ENCODE measurements at regions not wholly inside any gene's neighbourhood (a gene's known extent, or its start where the extent isn't known, plus 50 kb on each side); places are given as distances from the start of the nearest gene placed in this dataset.

DNA sequence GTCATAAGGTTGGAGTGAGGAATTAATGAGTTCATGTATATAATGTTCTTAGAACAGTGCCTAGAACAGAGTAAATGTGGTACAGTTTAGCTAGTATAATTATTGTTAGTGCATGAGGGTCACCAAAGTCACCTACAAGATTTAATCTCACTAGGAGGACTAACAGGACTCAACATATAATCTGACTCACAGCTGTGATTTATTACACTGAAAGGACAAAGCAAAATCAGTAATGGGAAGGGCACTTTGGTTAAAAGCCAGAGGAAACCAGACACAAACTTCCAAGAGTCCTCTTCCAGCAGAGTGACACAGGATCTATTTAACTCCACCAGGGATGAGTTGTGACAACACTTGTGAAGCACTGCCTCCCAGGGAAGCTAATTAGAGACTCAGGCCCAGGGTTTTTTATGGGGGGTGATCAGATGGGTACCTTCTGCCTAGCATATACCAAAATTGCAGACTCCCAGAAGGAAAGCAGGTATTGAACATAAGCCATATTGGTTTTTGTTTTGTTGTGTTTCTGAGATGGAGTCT, 341.2 kb upstream of the DACH1 start:
- no peak for DNase-seq

DNA sequence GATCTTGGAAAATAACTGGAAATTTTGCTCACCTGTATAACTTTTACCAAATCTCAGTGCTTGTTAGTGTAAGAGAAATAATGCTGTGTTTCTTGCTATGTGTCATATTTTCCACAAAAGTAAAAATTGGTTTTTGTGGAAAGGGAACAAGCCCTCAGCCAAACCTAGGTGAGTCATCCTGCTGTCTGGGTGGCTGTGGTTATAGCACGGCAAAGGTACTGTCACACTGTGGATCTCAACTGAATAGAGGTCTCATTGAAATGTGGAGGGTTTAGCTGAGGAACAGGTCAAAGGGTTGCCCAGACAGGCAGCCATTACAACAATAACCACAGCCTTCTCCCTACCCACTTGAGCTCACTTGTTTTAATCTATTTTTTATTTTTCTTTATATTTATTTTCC, 338.8 kb upstream of the DACH1 start:
- DNase-seq, result no peak

DNA sequence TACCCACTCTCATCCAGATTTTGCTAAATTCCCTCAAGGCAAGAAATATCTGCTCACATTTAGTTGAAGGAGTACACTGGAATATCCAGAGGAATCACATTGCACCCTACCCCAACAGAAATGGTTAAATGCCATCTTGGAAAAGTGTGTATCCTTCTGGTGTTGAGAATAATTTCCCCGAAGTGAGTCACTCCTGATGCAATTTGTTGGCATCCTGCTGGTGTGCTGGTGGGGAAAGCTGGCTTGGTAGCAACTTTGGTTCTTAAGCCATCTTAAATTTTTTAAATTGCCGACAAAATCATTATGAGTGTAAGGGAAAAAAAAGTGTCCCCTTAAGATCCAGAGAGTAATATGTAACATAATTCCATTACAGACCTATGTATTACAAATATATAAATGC, 337.3 kb upstream of the DACH1 start:
- no peak for DNase-seq

DNA sequence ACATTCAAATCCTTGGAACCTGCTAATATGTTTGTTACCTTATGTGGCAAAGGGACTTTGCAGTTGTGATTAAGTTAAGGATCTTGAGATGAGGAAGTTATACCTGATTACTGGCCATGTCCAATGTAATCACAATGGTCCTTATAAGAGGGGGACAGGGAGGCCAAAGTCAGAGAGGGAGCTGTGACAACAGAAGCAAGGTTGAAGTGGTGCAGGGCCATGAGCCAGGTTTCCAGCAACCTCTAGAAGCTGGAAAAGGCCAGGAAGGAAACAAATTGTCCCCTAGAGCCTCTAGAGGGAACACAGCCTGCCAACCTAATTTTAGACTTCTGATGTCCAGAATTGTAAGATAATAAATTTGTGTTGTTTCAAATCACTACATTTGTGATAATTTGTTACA, 334.7 kb upstream of the DACH1 start:
- no peak for DNase-seq

DNA sequence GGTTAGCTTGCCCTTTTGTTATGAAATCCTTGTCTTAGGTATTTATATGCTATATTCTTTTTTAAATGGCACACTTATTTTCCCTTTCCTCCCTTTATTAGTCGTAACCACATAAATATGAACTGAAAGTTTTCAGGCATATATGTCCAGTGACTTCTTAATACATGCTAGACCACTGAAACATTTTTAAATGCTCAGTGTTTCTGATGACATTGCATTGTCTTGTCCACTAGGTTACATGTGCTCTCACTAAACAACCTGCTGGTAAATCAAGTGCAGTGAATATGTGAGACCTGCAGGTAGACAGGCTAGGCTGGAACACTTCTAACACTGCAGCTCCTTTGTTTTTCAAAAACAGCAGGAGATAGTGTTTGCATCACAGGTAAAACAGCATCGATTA, 332.6 kb upstream of the DACH1 start:
- DNase-seq, result no peak

DNA sequence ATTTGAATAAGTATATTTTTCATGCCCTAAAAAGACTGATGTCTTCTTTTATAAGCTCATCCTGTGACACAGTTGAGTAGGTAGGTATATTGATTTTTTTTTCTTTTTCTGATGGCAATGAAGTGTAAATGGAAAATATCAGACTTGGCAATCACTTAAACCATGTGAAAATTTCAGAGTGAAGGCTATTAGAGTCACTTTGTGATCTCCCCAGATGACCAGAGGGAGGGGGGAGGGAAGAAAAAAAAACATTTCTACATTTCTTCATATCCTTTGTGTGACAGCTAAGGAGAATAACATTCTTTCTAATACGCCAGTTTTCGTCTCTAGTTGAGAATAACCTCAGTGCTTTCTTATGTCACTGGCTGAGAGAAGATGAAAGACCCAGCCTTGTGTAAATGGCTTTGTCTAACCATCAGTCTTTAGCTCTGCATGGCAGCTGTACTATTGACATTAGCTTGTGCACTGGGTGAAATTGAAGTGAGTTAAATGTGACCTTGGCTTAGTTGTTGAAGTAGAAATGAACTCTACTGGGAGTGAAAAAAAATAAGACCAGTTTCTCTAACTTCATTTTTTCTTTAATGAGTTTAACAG, 332.1 kb upstream of the DACH1 start:
- no peak for DNase-seq

DNA sequence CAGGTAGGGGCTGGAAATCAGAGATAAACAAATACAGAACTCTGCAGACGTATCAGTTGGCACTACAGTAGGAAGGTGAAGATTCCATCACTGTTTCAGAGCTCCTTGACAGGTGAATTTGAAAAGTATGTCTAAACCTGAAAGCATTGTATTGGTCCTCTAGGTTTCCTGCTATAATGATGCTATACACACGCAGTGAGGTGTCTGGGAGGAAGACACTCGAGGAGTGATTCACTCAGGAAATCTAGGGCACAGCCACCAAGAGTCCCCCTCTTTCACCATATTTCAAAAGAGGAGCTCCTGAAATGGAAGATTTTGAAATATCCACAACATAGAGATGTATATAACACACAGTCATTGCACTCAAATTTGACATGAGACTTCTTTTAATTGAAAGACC, 331.0 kb upstream of the DACH1 start:
- DNase-seq, result no peak

DNA sequence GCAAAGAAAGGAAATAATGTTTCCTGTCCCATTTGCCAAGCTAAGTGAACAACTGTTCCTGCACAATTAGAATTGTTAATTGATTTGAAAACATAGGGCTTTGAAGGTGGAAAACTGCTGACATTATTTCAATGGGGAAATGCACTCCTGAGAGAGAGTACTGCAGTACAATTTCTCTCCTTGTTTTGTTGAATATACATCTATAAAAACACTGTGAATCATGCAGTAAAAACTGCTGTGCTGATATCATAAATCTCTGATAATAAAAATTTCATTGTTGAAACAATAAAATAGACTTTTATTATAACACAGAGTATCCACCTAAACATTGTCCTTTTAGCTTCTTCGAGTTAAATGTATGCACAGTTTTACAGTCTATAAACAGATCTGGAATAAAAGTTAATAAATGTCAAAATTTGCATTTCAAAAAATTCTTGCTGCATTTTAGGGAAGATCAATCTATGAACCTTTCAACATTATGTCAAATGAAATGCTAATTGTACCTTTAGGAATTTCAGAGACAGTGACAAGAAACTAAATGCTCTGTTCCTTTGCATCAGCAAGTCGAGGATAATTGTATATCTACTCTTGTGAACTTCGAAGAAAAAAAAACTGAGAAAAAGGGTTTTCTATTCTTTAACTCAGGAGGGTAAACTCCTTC, 328.2 kb upstream of the DACH1 start:
- no peak for DNase-seq

DNA sequence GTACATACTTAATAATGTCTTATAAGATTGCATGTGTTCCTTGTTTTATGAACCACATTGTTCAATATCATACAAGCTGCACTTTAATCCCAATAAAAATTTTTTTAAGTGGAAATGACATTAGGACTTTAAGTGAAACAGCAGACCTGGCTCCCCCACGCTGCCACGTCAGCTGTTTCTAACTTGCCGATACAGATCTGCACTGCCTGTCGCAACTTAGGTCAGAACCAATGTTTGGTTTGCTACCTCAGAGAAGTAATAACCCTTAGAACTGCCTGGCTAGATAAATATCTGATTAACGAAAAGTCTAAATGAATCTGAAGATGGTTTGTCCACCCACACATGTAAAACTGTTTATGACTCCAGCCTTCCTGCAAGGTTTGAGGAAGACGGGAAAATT, 327.5 kb upstream of the DACH1 start:
- DNase-seq, result no peak

DNA sequence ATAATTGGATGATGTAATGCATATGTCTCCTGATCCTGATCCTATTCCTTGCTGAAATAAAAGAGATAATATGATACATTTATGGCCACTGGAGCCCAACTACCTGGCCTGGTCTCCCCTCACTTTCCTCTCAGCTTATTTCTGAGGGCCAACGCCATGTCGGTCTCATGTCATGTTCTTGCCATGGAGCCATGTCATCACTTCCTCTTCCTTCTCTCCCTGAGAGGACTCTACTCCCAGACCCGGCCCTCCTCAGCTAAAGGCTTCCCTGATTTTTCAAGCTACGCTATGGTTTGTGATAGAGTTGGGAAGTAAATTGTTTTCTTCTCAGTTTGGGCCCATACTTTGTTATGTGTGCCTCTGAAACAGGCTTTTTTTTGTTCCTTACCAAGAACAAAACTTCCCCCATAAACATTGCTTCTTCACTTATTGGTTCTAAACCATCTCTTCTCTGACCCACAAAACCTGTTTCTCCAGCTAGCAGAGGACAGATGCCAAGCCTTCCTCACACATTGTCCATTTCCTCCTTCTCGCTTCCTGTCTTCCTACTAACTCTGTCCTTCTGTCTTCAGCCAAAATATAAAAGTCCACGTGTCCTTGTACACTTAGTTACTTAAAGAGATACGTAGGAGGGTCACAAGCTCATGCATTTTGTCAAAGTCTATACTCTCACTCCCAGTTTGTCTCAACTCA, 319.9 kb upstream of the DACH1 start:
- no peak for DNase-seq

DNA sequence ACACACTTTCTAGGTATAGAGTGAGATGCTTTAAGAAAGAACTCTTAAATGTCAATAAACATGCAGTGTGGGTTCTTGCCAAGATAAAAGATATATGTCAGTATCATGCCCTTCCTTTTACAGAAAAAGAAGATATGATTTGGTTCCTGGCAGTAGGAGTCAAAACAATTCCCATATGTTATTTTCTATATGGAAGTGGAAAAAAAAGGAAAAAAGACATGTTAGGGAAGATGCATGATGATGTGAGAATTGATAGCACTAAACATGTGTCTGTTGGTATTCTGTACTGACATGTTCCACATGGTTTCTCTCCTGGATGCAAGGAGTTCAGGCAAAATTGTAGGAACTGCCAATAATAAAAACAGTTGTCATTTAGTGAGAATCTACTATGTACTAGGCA, 318.8 kb upstream of the DACH1 start:
- DNase-seq, result no peak

DNA sequence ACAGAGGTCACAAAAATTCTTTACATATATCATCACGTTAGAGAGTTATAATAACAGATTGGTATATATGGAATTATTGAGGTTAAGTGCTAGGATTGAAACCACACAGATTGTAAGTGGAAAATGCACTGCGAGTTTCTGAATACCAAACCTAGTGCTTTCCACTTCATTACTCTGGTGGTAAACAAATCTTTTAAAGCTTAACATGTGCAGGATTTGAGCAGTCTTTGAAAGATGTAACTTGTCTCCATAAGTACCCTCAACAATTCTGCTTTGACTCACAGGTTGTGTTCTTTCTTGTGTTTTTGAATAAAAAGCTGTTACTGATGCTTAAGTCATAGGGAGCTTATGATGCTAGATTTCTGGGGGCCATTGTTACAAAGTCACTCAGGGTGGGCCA, 314.7 kb upstream of the DACH1 start:
- no peak for DNase-seq

DNA sequence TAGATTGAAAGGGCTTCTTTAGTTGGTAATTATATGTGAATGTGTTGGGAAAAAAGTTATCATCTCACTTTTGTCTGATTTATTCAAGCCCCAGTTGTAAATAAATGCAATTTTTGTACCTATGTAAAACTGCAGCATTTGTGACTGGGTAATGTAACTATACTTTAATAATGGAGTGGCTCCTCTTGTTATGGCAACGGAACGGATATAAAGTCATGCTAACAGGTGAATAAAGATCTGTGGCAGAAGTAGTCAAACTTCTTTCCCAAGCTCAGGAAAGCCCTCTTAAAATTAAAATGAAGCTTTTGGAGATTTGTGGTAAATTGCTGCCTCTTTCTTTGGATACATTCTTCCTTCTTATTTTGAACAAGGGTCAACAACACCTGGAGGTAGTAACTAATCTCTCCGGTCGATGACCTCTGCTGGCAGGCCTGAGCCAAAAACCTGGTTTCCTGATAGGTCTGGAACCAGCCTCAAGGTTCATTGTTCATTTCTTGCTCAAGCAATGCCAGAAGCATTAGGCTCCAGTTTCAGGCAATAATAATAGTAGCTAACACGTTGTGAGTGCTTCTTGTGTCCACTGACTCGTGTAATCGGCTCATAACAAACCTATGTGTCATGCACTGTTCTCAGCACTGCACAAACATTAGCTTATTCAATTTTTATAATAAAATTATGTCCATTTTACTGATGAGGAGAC, 313.4 kb upstream of the DACH1 start:
- DNase-seq, result no peak

DNA sequence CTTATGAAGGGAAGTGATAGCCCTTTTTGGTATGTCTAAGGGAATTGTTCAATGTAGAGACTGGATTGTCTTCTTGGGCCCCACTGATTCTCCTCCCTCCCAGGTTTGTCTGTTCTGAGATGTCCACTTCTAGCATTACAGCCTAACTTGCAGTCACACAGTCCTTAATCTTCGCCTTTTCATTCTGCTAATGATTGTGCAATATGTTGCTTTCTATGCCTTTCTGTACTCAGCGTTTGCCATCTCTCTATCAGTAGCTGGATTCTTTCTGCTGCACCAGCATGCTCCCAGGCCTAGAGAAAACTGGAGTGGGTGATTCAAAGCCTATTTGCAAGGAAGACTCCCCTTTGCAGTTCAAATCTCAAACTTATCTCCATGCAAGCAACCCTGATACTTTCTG, 307.5 kb upstream of the DACH1 start:
- no peak for DNase-seq

DNA sequence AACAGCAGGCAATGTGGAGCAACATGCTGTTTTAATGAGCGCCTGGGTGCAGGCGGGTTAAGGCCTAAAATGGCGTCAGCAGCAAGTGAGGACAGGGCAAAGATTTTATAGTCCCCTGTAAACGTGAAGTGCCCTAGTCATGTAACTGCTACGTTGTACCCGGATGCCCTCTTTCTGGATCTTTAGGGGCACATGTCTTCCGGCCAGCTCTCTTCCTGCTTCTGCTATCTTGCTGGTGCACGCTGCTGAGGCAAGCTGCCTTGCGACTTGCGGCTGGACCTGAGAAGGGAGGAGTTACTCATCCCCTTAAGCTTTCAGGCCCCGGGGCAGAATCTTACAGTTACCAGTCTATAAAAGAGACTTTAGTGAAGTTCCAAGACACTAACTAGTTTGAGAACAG, 303.6 kb upstream of the DACH1 start:
- DNase-seq, result no peak

DNA sequence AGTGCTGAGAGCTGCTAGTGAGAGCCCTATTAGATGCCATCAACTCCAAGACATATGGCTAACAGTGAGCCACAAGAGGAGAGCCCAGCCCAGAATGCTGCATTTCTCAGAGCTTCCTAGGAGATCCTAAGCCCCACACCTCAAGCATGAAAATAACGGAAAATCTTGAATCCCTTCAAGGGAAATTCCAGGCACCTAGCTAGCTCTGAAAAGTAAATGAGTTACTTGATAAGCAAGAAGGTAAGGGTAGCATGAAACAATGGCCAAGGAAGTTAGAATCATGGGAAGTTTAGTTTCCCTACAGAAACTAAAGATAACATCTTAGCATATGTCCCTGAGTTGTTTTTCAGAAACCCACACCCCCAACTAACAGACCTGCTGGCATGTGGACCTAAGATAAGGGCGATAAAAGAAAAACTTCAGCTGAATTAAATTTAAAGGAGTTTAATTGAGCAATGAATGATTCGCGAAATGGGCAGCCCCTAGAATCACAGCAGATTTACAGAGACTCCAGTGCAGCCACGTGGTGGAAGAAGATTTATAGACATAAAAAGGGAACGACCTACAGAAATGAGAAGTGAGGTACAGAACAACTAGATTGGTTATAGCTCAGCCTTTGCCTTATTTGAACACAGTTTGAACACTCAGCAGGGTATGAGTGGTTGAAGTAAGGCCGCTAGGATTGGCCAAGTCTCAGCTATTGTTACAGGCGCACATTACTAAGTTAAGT, 301.3 kb upstream of the DACH1 start:
- no peak for DNase-seq

DNA sequence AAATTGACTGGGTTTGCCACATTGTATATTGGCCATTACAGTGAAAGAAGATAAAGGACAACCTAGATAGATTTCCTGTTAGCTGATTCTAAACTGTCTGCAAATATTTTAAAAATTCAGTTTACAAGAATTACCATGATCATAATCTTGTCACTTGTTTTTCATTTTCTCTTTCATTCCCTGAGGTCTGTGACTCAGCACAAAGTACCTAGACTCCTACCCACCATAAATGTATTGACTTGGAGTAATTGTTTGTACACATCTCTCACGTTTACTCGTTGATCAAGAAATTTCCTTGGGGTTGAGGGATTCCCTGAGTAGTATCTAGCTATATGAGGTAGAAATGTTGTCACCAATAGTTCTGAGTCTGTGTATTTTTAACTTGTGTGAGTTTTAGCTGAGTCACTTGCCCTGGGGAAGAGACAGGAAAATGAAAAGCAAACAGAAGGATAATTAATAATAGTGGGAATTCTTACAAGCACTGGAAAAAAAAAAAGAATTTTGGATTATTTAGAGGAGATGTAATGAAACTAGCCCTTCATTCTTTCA, 299.2 kb upstream of the DACH1 start:
- no peak for DNase-seq

DNA sequence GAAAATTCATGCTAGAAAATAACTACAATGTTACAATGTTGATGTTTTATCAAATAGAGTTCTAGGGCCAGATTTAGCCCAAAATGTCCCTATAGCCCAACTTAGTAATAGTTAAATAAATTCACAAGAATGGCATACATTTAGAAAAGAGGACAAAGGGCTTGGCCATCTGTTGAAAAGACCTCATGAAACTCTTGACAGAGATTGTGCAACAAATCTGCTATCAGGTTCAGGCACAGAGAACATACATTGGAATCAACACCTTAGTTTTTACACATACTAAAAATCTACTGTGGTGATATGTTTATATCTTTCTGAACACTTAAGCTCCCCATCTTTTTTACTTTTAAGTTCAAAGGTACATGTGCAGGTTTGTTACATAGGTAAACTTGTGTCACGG, 298.3 kb upstream of the DACH1 start:
- DNase-seq, result no peak

DNA sequence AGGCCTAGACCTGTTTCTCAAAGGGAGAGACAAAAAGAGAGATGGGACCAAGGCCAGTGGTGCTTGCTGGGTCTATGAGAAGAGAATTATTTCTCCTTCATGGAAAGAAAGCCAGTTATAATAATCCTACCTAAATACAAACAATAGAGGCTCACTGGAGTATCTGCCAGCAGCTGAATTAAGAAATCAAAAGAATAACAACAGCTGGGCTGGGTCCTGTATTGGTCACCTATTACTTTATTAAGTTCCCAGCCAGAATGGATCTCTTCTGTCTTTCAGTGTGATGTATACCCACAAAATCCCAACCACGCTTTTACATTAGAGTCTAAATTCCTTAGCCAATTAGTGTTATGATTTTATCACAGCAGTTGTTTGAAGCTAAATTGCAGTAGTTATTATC, 297.8 kb upstream of the DACH1 start:
- DNase-seq, result no peak

DNA sequence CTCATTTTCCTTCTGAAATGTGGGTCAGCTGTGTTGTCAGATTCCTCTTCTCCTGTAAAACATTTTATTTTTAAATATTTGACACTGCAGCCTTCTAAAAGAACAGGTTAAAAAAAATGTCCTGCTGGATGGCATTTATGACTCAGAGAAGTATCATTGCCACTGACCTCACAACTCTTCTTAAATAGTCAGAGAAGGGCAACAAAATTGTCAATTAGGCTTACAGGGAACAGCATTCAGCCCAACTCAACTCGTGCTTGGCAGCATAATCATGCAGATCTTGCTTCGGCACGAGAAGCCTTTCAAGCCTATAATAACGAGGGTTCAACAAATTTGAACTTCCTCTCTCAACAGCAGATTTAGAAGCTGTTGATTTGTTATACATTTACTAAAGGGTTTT, 296.7 kb upstream of the DACH1 start:
- DNase-seq, result no peak

DNA sequence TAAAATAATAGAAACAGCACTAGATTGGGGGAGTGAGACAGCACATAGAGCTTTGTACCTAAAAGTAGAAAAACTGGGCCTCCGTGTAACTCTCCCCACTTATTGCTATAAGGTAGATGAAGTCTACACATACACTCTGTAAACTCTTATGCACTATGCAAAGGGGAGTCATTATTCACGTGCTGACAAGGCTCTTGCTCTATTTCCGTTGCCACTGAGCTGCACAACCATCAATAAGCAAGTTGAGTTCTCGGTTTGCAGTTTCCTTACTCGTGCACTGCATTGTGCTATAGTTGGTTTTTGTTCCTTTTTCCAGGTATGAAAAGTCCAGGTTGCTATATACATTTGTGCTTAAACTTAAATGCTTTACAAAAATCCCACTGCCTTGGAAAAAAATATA, 294.0 kb upstream of the DACH1 start:
- DNase-seq, result no peak

DNA sequence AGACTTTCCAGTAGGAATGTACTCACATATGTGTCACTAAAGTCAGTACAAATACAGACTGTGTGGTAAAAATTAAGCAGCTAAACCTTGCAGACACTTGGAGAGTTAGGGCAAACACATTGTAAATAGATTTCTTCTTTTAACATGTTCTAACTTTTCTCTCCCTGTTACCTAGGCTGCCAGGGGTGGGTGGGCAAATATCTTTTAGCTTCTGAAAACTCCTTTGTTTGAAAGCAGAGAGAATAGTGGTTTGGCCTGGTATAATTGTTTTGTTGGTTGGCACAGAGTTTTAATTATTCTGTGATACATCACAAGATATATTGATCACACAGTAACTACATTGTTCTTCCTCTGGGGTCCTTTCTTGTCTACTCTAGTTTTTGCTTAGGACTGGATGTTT, 289.8 kb upstream of the DACH1 start:
- no peak for DNase-seq

DNA sequence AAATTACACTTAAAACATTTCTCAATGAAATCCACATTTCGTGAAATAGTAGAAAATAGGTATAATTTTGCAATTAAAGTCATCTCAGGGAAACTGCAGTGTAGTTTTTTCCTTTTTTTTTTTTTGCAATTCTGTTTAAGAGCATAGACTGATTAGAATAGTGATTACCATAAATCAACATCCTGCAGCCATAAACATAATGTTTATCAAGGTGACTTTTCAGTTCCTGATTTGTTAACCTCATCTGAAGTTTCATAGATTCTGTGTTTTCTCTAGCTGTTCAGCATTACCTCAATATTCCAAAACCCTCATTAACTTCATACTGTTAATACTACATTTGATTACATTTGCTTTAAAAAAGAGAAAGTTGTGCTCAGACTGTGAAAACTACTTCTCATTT, 286.3 kb upstream of the DACH1 start:
- DNase-seq, result no peak

Measured in MV-4-11 (cell line).